ENCODE measurements at regions not wholly inside any gene's neighbourhood (a gene's known extent, or its start where the extent isn't known, plus 50 kb on each side); places are given as distances from the start of the nearest gene placed in this dataset.

DNA sequence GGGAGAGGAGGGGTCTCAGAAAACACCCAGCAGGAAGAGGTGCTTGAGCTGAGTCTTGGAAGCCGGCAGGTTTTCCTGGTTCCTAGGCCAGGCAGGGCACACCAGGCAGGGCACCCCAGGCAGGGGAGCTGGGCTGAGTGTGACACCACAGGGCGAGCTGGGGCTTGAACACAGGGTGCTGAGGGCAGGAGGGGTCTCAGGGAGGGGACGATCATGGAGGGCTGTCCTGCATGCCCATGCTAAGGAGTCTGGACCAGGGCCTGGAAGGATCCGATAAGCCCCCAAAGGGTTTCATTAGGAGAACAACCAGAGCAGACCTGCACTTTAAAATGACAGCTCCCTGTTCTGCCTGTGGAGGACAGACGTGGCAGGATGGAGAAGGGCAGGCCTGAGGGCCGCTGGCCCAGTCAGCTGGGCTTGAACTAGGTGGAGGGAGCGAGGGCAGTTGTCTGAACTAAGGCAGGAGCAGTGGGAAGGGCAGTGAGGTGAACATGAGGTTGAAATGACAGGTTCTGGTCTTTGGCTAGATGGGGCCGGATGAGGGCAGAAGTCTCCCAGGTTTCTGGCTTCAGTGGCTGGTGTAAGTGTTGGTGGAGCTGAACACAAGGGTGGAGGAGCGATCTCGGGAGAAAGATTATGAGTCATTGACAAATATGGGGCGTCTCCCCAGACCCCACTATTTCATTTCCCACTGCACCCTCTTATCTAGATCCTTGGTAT is 171.0 kb upstream of the PZP start:
- TF ChIP-seq SMAD1 (IDR thresholded peaks at IDR 0.05; ENCODE audit: low read depth, partially characterized antibody) (no peak), CBX5 (IDR thresholded peaks at IDR 0.05; ENCODE audit: low read depth) (no peak), BACH1 (IDR thresholded peaks at IDR 0.05; ENCODE audit: borderline replicate concordance) (no peak), POLR2AphosphoS5 (IDR thresholded peaks at IDR 0.05; ENCODE audit: low read length) (no peak), RAD21 (IDR thresholded peaks at IDR 0.05; ENCODE audit: insufficient read depth, low read depth, low read length) (no peak), ZNF207 (IDR thresholded peaks at IDR 0.05; ENCODE audit: borderline replicate concordance) (no peak), EZH2 (IDR thresholded peaks at IDR 0.05; ENCODE audit: borderline replicate concordance, control insufficient read depth, low read depth, low read length) (no peak)
- TF ChIP-seq, protein P1, sequence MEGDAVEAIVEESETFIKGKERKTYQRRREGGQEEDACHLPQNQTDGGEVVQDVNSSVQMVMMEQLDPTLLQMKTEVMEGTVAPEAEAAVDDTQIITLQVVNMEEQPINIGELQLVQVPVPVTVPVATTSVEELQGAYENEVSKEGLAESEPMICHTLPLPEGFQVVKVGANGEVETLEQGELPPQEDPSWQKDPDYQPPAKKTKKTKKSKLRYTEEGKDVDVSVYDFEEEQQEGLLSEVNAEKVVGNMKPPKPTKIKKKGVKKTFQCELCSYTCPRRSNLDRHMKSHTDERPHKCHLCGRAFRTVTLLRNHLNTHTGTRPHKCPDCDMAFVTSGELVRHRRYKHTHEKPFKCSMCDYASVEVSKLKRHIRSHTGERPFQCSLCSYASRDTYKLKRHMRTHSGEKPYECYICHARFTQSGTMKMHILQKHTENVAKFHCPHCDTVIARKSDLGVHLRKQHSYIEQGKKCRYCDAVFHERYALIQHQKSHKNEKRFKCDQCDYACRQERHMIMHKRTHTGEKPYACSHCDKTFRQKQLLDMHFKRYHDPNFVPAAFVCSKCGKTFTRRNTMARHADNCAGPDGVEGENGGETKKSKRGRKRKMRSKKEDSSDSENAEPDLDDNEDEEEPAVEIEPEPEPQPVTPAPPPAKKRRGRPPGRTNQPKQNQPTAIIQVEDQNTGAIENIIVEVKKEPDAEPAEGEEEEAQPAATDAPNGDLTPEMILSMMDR (IDR thresholded peaks at IDR 0.05 in 2 of 3, conservative IDR thresholded peaks at IDR 0.05 in 1 of 3; ENCODE audit: control insufficient read depth in 2 of 3, extremely low read depth in 1 of 3, insufficient read depth in 1 of 3, low read depth in 3 of 3, low read length in 3 of 3): no peak
- TF ChIP-seq, protein P2, sequence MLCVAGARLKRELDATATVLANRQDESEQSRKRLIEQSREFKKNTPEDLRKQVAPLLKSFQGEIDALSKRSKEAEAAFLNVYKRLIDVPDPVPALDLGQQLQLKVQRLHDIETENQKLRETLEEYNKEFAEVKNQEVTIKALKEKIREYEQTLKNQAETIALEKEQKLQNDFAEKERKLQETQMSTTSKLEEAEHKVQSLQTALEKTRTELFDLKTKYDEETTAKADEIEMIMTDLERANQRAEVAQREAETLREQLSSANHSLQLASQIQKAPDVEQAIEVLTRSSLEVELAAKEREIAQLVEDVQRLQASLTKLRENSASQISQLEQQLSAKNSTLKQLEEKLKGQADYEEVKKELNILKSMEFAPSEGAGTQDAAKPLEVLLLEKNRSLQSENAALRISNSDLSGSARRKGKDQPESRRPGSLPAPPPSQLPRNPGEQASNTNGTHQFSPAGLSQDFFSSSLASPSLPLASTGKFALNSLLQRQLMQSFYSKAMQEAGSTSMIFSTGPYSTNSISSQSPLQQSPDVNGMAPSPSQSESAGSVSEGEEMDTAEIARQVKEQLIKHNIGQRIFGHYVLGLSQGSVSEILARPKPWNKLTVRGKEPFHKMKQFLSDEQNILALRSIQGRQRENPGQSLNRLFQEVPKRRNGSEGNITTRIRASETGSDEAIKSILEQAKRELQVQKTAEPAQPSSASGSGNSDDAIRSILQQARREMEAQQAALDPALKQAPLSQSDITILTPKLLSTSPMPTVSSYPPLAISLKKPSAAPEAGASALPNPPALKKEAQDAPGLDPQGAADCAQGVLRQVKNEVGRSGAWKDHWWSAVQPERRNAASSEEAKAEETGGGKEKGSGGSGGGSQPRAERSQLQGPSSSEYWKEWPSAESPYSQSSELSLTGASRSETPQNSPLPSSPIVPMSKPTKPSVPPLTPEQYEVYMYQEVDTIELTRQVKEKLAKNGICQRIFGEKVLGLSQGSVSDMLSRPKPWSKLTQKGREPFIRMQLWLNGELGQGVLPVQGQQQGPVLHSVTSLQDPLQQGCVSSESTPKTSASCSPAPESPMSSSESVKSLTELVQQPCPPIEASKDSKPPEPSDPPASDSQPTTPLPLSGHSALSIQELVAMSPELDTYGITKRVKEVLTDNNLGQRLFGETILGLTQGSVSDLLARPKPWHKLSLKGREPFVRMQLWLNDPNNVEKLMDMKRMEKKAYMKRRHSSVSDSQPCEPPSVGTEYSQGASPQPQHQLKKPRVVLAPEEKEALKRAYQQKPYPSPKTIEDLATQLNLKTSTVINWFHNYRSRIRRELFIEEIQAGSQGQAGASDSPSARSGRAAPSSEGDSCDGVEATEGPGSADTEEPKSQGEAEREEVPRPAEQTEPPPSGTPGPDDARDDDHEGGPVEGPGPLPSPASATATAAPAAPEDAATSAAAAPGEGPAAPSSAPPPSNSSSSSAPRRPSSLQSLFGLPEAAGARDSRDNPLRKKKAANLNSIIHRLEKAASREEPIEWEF (IDR thresholded peaks at IDR 0.05; ENCODE audit: insufficient replicate concordance, low read depth, low read length): no peak
